NT2/D1 (cell line): ENCODE measurements at regions not wholly inside any gene's neighbourhood (a gene's known extent, or its start where the extent isn't known, plus 50 kb on each side); places are given as distances from the start of the nearest gene placed in this dataset.

Experiments used
- SUZ12 ChIP-seq: IDR thresholded peaks from 2 replicates; pipeline ENCODE4 v1.6.1; 2011; ENCODE audit not compliant: insufficient read length, insufficient read depth; ENCODE audit errors: extremely low read depth
- ZNF274 ChIP-seq: IDR thresholded peaks from 2 replicates; pipeline ENCODE4 v1.6.1; 2011; ENCODE audit warnings: mild to moderate bottlenecking, low read depth, low read length

DNA sequence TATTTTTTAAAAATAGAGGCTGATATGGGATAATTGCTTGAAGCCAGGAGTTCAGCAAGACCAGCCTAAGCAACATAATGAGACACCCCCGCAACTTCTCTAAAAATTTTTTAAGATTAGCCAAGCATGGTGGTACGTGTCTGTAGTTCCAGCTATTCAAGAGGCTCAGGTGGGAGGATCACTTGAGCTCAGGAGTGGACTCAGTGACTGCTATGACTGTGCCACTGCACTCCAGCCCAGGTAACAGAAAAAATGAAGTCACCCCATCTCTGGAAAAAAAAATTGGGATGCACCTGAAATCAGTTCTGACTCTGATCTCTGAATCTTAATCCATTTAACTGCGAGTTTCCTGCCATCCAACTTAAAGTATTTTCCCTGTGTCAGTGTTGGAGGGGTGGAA is 124.2 kb downstream of the MRPS6 start:
- TF ChIP-seq ZNF274 (no peak), SUZ12 (no peak)
